ENCODE measurements at regions not wholly inside any gene's neighbourhood (a gene's known extent, or its start where the extent isn't known, plus 50 kb on each side); places are given as distances from the start of the nearest gene placed in this dataset.

GRCh38 chr20:57794600-57795341 is 85.0 kb upstream of the PMEPA1 start:
- no peak for FAIRE-seq

- no peak for FAIRE-seq
Observed at GRCh38 chr20:57794036-57794435, 84.2 kb upstream of the PMEPA1 start.

- FAIRE-seq, result no peak
Observed at GRCh38 chr20:57793421-57793820, 83.6 kb upstream of the PMEPA1 start.

- FAIRE-seq, result no peak
Observed at GRCh38 chr20:57792386-57793080, 82.7 kb upstream of the PMEPA1 start.

GRCh38 chr20:57791966-57792365 is 82.2 kb upstream of the PMEPA1 start:
- FAIRE-seq, result no peak

- FAIRE-seq, result no peak
Observed at GRCh38 chr20:57791178-57791962, 81.6 kb upstream of the PMEPA1 start.

GRCh38 chr20:57790176-57790575 is 80.4 kb upstream of the PMEPA1 start:
- FAIRE-seq, result no peak

GRCh38 chr20:57788936-57789613 is 79.3 kb upstream of the PMEPA1 start:
- no peak for FAIRE-seq

GRCh38 chr20:57787990-57788781 is 78.4 kb upstream of the PMEPA1 start:
- no peak for FAIRE-seq

GRCh38 chr20:57787151-57787989 is 77.6 kb upstream of the PMEPA1 start:
- no peak for FAIRE-seq

GRCh38 chr20:57786304-57786932 is 76.6 kb upstream of the PMEPA1 start:
- FAIRE-seq, result no peak

GRCh38 chr20:57785720-57786119 is 75.9 kb upstream of the PMEPA1 start:
- FAIRE-seq, result no peak

- no peak for FAIRE-seq
Observed at GRCh38 chr20:57785061-57785460, 75.2 kb upstream of the PMEPA1 start.

- FAIRE-seq, result no peak
Observed at GRCh38 chr20:57783956-57784837, 74.4 kb upstream of the PMEPA1 start.

GRCh38 chr20:57783196-57783595 is 73.4 kb upstream of the PMEPA1 start:
- no peak for FAIRE-seq

GRCh38 chr20:57782631-57783041 is 72.8 kb upstream of the PMEPA1 start:
- no peak for FAIRE-seq

GRCh38 chr20:57781901-57782300 is 72.1 kb upstream of the PMEPA1 start:
- no peak for FAIRE-seq

- FAIRE-seq, result no peak
Observed at GRCh38 chr20:57780906-57781305, 71.1 kb upstream of the PMEPA1 start.

- no peak for FAIRE-seq
Observed at GRCh38 chr20:57780398-57780797, 70.6 kb upstream of the PMEPA1 start.

Data from A204.1 (cell line).